Tibial artery (tissue), 4 donors: ENCODE measurements at regions not wholly inside any gene's neighbourhood (a gene's known extent, or its start where the extent isn't known, plus 50 kb on each side); places are given as distances from the start of the nearest gene placed in this dataset.
"Not testable (repeated sequence)": the region's sequence is repeated elsewhere in the genome, so short reads cannot be mapped to it uniquely, and the experiment has no call there.

Experiments
- DNase-seq, 2 donors: peaks; one replicate each; pipeline ENCODE4 v3.0.0-alpha.2; 2019
- H3K27ac ChIP-seq, 2 donors: fragments of 200-600 bp; sonication (generic) in 1 of 2; 1 replicate in 1 of 2; 2 replicates in 1 of 2; pipeline ENCODE4 v1.5.1; 2018 to 2019; ENCODE audit warnings: mild to moderate bottlenecking in 1 of 2
- H3K27me3 ChIP-seq, 2 donors: fragments of 200-600 bp; sonication (generic) in 1 of 2; one replicate each; pipeline versions ENCODE4 v1.5.1 to v1.6.0; 2016 to 2019
- H3K36me3 ChIP-seq, 3 donors: fragments of 200-600 bp; sonication (generic) in 2 of 3; one replicate each; pipeline ENCODE4 v1.5.1; 2016 to 2019; ENCODE audit warnings: mild to moderate bottlenecking in 2 of 3
- H3K4me1 ChIP-seq, 4 donors: fragments of 200-600 bp; sonication (generic) in 2 of 4; 1 replicate in 3 of 4; 2 replicates in 1 of 4; pipeline ENCODE4 v1.5.1; 2016 to 2019
- H3K4me3 ChIP-seq, 2 donors: fragments of 200-600 bp; sonication (generic) in 1 of 2; 1 replicate in 1 of 2; 2 replicates in 1 of 2; pipeline ENCODE4 v1.5.1; 2018 to 2019; ENCODE audit warnings: mild to moderate bottlenecking in 2 of 2
- H3K9me3 ChIP-seq, 3 donors: fragments of 200-600 bp; sonication (generic) in 1 of 3; one replicate each; pipeline ENCODE4 v1.5.1; 2016 to 2019
- intact Hi-C: fragments of 100-400 bp; cut with DNase I; formaldehyde crosslinking; loops from one replicate; pipeline ENCODE4 v1.15.0; 2023; ENCODE audit warnings: low total_unique reads
- TF ChIP-seq, protein P1 (sequence below), 2 experiments: fragments of 200-600 bp in 1 of 2; fragments of 450-650 bp in 1 of 2; IDR thresholded peaks; one replicate each; pipeline ENCODE4 v1.5.1; 2017 to 2019; ENCODE audit warnings: antibody characterized with exemption in 2 of 2, mild to moderate bottlenecking in 1 of 2, moderate library complexity in 1 of 2

DNA sequence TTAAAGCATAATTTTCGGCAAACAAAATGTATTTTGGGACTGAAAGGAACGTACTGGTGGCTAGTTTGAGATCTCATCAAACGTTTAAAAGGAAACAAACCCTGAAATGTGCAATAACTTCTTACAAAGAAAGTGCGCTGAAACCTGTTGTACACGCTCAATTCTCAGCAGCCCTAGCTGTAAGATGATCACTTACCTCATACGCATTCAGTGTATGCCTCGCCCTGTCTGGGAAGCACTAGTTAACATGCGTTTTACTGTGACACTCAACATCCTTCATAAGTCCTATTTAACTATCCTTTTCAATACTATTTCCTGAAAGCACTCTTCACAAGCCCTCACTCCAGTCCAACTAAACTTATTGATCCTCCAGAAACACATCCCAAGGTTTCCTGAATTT is 485.0 kb upstream of the EDIL3 start:
- Histone ChIP-seq H3K4me3 (no peak overlapping the region), H3K27me3 (no peaks in the 10 kb centered on the region), H3K36me3 (no peaks in the 10 kb centered on the region), H3K9me3 (no peaks in the 10 kb centered on the region), H3K4me1 (no peaks in the 10 kb centered on the region), H3K27ac (no peak overlapping the region)
- intact Hi-C loops, result no loop called here
- no peak for DNase-seq
- TF ChIP-seq, protein P1, sequence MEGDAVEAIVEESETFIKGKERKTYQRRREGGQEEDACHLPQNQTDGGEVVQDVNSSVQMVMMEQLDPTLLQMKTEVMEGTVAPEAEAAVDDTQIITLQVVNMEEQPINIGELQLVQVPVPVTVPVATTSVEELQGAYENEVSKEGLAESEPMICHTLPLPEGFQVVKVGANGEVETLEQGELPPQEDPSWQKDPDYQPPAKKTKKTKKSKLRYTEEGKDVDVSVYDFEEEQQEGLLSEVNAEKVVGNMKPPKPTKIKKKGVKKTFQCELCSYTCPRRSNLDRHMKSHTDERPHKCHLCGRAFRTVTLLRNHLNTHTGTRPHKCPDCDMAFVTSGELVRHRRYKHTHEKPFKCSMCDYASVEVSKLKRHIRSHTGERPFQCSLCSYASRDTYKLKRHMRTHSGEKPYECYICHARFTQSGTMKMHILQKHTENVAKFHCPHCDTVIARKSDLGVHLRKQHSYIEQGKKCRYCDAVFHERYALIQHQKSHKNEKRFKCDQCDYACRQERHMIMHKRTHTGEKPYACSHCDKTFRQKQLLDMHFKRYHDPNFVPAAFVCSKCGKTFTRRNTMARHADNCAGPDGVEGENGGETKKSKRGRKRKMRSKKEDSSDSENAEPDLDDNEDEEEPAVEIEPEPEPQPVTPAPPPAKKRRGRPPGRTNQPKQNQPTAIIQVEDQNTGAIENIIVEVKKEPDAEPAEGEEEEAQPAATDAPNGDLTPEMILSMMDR (IDR thresholded peaks at IDR 0.05), result no peak

DNA sequence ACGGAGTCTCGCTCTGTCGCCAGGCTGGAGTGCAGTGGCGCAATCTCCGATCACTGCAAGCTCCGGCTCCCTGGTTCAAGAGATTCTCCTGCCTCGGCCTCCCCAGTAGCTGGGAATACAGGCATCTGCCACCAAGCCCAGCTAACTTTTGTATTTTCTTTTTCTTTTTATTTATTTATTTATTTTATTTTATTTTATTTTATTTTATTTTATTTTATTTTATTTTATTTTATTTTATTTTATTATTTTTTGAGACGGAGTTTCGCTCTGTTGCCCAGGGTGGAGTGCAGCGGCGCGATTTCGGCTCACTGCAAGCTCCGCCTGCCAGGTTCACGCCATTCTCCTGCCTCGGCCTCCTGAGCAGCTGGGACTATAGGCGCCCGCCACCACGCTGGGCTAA is 479.3 kb upstream of the EDIL3 start:
- H3K4me1 ChIP-seq, DNase-seq, H3K27ac ChIP-seq, intact Hi-C loops, H3K36me3 ChIP-seq, H3K4me3 ChIP-seq, H3K27me3 ChIP-seq, H3K9me3 ChIP-seq: not testable (repeated sequence)

DNA sequence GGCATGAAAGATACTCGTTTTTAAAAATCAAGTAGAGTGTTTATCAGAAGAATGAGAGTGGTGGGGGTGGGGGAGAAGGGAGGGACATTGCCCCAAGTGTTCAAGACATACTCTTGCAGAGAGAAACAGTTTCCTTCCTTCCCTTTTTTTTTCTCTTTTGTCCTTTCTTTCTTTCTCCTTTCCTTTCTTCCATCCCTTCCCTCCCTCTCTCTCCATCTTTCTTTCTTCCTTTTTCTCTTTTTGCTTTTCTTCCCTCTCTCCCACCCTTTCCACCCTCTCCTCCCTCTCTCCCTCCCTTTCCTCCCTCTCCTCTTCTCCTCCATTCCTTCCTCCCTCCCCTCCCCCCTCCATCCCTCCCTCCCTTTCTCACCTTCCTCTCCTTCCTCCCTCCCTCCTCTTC is 478.3 kb upstream of the EDIL3 start:
- no peak overlapping the region for H3K4me3 ChIP-seq
- intact Hi-C loops, result no loop called here
- TF ChIP-seq, protein P1 (IDR thresholded peaks at IDR 0.05), result no peak
- DNase-seq, result no peak
- H3K27me3 ChIP-seq, result no peaks in the 10 kb centered on the region
- H3K36me3 ChIP-seq, result no peaks in the 10 kb centered on the region
- H3K9me3 ChIP-seq, result no peaks in the 10 kb centered on the region
- no peaks in the 10 kb centered on the region for H3K4me1 ChIP-seq
- H3K27ac ChIP-seq, result no peak overlapping the region

DNA sequence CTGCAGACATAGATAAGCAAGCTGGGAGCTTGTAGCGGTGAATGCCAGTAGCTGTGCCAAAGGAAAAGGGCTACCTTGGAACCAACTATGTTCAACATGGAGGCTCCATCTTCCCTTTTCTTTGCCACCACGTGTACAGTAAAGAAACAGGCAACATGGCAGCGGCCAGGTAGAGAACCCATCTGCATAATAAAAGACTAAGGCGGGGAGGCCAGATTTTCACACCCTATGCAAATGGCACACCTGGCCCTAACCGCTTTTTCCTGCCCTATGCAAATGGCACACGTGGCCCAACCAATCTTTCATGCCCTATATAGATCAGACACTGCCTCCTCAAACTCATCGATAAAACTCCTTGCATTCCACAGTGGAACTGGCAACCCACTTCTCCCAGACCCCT is 477.5 kb upstream of the EDIL3 start:
- H3K4me1 ChIP-seq, result no peaks in the 10 kb centered on the region
- H3K27me3 ChIP-seq, result no peaks in the 10 kb centered on the region
- DNase-seq, result no peak
- intact Hi-C loops, result no loop called here
- no peaks in the 10 kb centered on the region for H3K36me3 ChIP-seq
- H3K9me3 ChIP-seq, result no peaks in the 10 kb centered on the region
- no peak overlapping the region for H3K4me3 ChIP-seq
- TF ChIP-seq, protein P1 (IDR thresholded peaks at IDR 0.05), result no peak
- H3K27ac ChIP-seq, result no peak overlapping the region

DNA sequence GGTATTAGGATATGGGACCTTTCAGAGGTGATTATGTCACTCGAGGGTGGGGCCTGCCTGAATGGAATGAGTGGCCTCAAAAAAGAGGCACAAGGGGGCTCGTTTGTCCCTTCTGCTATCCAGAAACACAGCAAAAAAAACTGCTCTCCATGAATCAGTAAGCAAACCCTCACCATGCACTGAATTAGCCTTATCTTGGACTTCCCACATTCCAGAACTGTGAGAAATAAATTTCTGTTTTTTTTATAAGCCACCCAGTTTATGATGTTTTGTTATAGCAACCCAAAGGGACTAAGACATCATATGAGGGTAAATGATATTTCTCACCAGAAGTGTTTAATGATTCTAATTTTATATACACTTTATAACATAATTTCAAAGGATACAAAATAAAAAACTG is 476.6 kb upstream of the EDIL3 start:
- Histone ChIP-seq H3K9me3 (peaks cover 0 to 7% (median 0%) of the 10 kb centered on the region in 3 donors), H3K27ac (no peak overlapping the region), H3K4me1 (no peaks in the 10 kb centered on the region), H3K4me3 (no peak overlapping the region), H3K36me3 (no peaks in the 10 kb centered on the region), H3K27me3 (no peaks in the 10 kb centered on the region)
- DNase-seq, result no peak
- TF ChIP-seq, protein P1 (IDR thresholded peaks at IDR 0.05), result no peak
- intact Hi-C loops, result no loop called here

DNA sequence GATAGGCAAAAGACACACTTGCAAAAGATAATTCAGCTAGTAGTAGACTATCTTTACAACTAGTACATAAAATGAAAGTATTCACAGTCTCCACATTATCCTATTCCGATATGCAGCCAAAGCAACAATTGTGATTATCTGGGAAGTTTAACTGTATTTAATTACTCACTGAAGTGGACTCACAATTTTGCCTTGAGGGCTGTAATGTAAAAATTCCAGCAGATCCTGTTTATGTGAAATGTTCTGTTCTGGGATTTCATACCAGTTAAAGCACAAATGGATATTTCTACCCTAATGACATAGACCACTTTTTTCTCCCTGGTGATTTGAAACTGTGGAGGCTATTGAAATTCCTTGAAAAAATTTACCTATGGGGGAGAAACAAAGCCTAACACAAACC is 474.4 kb upstream of the EDIL3 start:
- Histone ChIP-seq H3K4me1 (no peaks in the 10 kb centered on the region), H3K36me3 (no peaks in the 10 kb centered on the region), H3K27ac (no peak overlapping the region), H3K27me3 (no peaks in the 10 kb centered on the region), H3K9me3 (peaks cover 0 to 7% (median 0%) of the 10 kb centered on the region in 3 donors), H3K4me3 (no peak overlapping the region)
- DNase-seq, result no peak
- TF ChIP-seq, protein P1 (IDR thresholded peaks at IDR 0.05), result no peak
- intact Hi-C loops, result no loop called here
